ENCODE measurements at regions not wholly inside any gene's neighbourhood (a gene's known extent, or its start where the extent isn't known, plus 50 kb on each side); places are given as distances from the start of the nearest gene placed in this dataset.
"Not testable (repeated sequence)": the region's sequence is repeated elsewhere in the genome, so short reads cannot be mapped to it uniquely, and the experiment has no call there.

DNA sequence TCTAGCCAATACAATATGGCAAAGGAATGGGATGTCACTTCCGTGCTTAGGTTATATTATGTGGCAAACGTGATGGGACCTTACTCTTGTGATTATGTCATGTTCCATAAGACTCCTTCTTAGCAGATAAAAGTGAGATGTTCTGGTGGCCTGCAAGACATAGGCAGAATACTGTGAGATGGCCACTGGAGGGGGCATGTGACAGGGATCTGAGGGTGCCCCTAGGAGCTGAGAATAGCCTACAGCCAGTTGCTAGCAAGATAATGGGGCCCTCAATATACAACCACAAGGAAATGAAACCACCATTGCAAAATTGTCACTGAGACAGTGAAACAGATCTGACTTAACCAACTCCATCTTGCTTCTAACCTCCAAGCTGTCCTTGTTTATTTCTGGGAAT is 151.4 kb upstream of the SSTR1 start:
- no peak for DNase-seq (ENCODE audit: low spot score)

GRCh38 chr14:38062223-38062622 is 145.5 kb upstream of the SSTR1 start:
- DNase-seq (ENCODE audit: low spot score) = not testable (repeated sequence)

DNA sequence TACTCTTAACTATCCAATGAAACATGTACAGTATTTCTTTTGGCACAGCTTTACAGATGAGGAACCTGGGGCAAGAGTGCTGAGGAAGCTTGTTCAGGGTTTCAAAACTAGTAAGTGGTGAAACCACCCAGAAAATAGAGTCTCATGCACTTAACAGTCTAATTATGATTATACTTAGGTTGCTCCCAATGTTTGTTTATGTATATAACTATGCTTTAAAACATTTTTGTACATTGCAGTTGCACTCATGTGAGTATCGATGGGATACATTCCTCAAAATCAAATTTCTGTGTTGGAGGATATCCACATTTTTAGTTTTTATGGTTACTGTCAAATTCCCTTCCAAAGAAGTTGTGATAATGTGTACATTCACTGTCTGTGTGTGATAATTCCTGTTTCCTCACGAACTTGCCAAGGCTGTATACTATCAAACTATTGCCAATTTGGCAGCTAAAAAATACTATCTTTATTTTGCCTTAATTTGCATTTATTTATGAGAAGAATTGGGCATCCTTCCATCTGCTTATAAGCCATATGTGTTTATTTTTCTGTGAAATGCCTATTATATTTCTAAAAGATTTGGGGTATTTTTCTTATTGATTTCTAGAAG is 143.9 kb upstream of the SSTR1 start:
- no peak for DNase-seq (ENCODE audit: low spot score)

DNA sequence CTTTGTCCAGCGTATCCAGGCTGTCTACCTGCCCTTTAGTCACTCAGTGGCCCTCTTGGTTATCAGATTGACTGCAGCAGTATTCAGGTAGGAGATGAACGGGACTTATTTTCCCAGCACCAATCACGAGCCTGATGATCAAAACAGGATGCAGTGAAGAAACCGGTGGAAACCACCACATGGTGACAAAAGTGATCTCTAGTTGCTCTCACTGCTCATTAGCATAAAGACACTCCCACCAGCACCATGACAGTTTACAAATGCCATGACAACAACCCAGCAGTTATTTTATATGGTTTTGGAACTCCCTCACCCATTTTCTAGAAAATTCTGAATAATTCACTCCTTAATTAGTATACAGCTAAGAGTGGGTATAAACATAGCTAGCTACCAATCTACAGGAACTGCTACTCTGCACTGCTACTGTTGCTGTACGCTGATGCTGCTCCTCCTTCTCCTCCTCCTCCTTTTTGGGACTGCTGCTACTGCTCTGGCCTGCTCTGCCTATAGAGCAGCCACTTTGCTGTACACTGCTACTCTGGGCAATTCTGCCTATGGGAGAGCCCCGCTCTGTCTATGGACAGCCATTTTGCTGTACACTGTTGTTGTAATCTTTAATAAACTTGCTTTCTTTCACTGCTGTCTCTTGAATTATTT is 142.5 kb upstream of the SSTR1 start:
- DNase-seq (ENCODE audit: low spot score) = no peak

DNA sequence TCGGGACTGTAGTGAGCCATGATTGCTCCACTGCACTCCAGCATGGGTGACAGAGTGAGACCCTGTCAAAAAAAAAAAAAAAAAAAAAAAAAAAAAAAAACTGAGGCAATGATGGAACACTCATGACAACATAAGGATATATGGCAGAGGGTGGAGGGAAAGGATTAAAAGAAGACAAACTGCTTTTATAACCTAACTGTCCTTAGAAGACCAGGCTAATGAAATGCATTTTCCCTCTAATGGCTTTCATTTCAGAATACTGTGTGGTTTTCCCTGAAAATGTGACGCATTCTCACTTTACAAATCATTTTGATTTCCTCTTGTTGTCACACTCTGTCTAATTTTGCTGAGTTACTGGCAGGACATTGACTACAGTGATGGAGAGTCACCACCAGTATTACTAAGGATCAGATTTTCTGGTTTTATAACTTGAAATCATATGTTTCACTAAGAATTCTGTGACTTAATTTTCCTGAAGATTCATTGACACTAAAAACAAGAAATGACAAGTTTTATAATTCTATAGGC is 137.6 kb upstream of the SSTR1 start:
- DNase-seq (ENCODE audit: low spot score) = no peak

- DNase-seq (ENCODE audit: low spot score) = no peak
Observed at GRCh38 chr14:38073641-38074040, 134.1 kb upstream of the SSTR1 start.

DNA sequence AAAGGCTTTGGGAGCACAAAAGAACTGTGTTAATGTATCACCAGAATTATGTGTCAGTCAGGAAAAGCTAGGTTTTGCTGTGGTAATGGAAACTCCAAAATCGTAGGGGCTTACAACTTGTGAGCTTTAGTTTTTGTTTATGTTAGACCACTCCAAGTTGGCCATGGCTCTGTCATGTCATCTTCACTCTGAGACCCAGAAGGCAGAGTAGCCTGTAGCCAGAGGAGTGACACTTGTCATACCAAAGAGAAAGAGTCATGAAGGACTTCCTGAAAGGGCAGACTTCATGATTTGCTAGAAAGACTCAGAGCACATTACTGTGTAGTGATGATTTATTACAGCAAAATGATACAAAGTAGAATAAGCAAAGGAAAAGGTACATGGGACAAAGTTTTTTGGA is 133.6 kb upstream of the SSTR1 start:
- DNase-seq (ENCODE audit: low spot score) = no peak

- no peak for DNase-seq (ENCODE audit: low spot score)
Observed at GRCh38 chr14:38074754-38075153, 132.9 kb upstream of the SSTR1 start.

GRCh38 chr14:38078393-38078792 is 129.3 kb upstream of the SSTR1 start:
- DNase-seq (ENCODE audit: low spot score) = no peak

GRCh38 chr14:38079268-38079667 is 128.4 kb upstream of the SSTR1 start:
- no peak for DNase-seq (ENCODE audit: low spot score)

DNA sequence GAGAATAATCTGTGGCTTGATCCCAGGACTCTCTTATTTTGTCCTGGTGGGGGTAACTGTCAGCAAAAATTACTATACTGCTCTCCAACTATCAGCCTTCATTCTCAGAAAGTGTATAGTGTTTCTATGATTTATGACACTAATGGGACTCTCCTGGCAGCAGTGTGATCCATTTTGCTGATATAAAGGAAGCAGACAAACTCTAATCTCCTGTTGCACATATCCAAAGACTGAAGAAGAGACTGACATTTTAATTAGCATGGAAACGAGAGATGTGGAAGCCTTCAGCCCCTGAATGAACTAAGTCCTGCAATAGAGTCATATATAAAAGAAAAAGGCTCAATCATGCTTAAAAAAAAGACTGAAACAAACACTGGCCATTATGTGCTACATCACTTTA is 127.8 kb upstream of the SSTR1 start:
- no peak for DNase-seq (ENCODE audit: low spot score)

- no peak for DNase-seq (ENCODE audit: low spot score)
Observed at GRCh38 chr14:38080696-38081095, 127.0 kb upstream of the SSTR1 start.

DNA sequence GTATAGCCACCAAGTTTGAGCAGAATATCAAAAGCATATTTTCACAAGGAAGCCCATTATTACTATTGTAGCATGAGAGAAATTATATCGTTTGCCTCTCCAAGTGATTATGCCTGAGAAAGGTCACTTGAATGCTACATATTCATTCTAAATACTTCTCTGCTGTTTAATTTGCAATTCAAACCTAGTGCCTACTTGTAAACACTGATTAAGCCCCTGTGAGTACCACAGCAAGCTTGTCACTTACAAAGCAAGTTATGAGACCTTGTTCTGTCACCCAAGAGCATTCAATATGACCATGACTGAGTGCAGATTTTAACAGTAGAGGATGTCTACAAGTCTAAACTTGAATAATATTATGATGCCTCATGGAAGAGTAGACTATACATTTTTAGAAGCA is 124.7 kb upstream of the SSTR1 start:
- DNase-seq (ENCODE audit: low spot score) = no peak

DNA sequence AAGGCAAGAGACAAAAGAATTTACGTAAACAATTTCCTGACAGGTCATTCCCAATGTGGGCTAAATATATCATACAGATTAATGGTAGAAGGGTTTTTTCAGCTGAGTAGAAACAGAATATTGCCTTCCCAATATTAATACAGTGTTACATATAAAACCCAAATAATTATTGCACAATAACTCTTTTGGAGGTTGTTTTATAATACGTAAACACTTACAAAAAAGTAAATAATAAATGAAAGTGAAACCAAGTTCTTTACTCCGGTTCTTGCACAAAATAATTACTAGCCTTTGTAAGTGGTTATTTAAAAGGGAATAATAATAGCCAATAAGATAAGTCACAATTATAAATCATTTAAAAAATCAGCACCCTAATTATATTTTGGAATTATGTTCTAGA is 118.6 kb upstream of the SSTR1 start:
- DNase-seq (ENCODE audit: low spot score) = no peak

- DNase-seq (ENCODE audit: low spot score) = no peak
Observed at GRCh38 chr14:38090506-38090905, 117.2 kb upstream of the SSTR1 start.

DNA sequence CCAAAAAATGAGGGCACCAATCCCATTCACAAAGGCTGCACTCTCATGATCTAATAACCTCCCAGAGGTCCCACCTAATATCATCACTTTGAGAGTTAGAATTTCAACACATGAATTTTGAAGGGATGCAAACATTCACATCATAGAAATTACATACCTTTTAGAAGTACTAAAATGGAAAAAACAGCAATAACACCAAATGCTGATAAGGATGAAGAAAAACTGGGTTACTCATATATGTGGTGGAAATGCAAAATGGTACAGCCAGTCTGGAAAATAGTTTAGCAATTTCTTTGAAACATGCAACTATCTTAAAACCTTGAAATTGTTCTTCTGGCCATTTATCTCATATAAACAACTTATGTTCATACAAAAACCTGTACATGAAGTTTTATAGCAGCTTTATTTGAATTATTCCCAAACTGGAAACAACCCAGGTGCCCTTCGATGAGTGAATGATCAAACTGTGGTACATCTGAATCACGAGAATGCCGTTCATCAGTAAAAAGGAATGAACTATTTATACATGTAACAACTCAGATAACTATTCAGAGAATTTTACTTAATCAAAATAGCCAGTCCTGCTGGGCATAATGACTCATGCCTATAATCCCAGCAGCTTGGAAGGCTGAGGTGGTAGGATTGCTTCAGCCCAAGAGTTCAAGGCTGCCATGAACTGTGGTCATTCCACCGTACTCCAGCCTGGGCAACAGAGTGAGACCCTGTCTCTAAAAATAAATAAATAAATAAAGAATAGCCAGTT is 109.4 kb upstream of the SSTR1 start:
- DNase-seq (ENCODE audit: low spot score) = no peak

DNA sequence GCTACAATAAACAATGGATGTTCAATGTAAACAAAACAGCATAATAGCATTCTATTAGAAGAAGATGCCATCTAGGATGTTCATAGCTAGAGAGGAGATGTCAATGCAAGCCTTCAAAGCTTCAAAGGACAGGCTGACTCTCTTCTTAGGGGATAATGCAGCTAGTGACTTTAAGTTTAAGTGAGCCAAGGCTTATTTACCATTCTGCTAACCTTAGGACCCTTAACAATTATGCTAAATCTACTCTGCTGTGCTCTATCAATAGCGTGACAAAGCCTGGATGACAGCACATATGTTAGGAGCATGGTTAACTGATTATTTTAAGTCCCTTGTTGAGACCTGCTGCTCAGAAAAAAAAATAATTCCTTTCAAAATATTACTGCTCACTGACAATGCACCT is 106.0 kb upstream of the SSTR1 start:
- no peak for DNase-seq (ENCODE audit: low spot score)

GRCh38 chr14:38103542-38104225 is 104.0 kb upstream of the SSTR1 start:
- no peak for DNase-seq (ENCODE audit: low spot score)

DNA sequence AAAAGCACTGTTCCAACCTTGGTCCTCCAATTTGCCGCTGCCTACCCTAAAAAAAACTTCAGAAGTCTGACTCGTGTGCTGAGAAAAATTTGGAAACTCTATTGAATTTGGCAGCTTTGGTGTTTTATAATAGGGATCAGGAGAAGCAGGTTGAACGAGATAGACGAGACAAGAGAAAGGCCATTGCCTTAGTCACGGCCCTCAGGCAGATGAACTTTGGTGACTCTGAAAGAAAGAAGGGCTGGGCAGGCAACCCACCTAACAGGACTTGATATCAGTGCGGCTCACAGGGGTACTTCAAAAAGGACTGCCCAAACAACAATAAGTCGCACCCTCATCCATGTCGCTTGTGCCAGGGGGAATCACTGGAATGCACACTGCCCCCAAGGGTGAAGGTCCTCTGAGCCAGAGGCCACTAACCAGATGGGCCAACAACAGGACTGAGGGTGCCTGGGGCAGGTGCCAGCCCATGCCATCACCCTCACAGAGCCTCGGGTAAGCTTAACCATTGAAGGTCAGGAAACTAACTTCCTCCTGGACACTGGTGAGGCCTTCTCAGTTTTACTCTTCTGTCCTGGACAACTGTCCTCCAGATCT is 102.5 kb upstream of the SSTR1 start:
- DNase-seq (ENCODE audit: low spot score) = no peak

GRCh38 chr14:38107216-38107631 is 100.5 kb upstream of the SSTR1 start:
- no peak for DNase-seq (ENCODE audit: low spot score)

GRCh38 chr14:38108681-38109080 is 99.0 kb upstream of the SSTR1 start:
- no peak for DNase-seq (ENCODE audit: low spot score)

DNA sequence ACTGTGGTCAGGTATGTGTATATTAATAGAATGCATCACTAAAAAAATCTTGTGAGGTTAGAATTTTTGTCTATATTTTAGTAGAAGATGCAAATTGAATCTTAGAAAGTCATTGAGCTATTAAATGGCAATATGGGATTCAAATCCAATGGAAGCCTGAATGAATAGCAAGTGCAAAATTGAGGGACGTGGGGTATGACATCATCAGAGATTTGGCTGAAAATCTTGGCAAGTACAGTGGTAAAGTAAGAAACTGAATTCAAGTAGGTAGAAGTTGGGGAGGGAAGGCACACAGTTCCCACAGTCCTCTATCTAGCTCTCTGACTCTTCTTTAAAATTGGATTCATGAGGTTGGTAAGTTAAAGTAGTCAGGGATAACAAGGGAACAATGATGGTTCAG is 97.4 kb upstream of the SSTR1 start:
- no peak for DNase-seq (ENCODE audit: low spot score)

Data from HuH-7 (cell line).